ENCODE measurements at regions not wholly inside any gene's neighbourhood (a gene's known extent, or its start where the extent isn't known, plus 50 kb on each side); places are given as distances from the start of the nearest gene placed in this dataset.
"Not testable (repeated sequence)": the region's sequence is repeated elsewhere in the genome, so short reads cannot be mapped to it uniquely, and the experiment has no call there.

DNA sequence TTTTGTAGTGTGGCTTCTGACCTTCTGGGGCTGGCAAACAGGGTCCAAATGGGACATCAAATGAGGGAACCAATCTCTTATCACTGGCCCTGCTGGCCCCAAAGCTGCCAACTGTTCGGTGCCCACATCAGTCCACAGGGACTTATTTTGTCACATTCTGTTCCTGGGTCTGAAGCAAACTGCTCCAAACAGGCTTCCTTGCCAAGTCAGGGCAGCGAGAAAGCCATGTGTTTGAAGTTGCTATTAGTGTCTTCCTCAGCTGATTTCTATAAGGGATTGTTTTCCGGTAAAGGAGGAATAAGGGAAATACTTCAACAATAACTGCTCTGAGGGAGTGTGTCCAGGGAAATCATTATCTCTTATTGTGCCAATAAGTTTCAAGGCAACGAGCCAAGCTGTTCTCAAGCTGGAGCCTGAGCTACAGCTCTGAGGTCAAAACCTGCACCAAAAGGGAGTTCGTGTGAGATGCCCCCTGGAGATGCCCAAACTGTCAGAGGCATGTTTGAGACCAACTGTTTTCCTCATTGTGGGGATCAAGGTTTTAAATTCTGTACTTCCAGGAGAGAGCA is 381.4 kb upstream of the PROX1 start:
- Mint-ChIP-seq H3K4me3 (no peak overlapping the region), H3K27ac (no peak overlapping the region), H3K4me1 (ENCODE audit: low read depth) (no peaks in the 10 kb centered on the region), H3K9me3 (no peaks in the 10 kb centered on the region), H3K36me3 (ENCODE audit: low read depth) (no peaks in the 10 kb centered on the region), H3K27me3 (ENCODE audit: low read depth) (no peaks in the 10 kb centered on the region)

DNA sequence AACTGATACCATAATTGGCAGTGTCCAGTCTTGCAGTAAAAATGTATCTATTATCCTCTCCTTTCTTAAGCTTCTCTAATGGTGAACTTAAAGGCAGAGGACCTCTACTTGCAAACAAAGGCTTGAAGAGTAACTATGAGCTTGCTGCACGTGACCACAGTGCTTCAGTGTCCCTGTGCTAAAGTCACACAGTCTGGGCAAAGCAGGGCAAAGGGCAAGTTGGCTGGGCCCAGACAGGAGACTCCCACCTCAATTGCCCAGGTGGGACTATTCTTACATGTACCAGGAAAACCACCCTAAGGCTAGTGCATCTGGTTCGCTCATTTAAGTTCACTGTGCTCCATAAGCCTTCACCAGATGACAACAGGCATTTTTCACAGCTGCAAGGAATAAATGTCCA is 374.2 kb upstream of the PROX1 start:
- no peaks in the 10 kb centered on the region for H3K4me1 Mint-ChIP-seq (ENCODE audit: low read depth)
- no peaks in the 10 kb centered on the region for H3K36me3 Mint-ChIP-seq (ENCODE audit: low read depth)
- H3K27me3 Mint-ChIP-seq (ENCODE audit: low read depth), result peaks cover 16% of the 10 kb centered on the region
- no peaks in the 10 kb centered on the region for H3K9me3 Mint-ChIP-seq
- no peak overlapping the region for H3K4me3 Mint-ChIP-seq
- no peak overlapping the region for H3K27ac Mint-ChIP-seq

DNA sequence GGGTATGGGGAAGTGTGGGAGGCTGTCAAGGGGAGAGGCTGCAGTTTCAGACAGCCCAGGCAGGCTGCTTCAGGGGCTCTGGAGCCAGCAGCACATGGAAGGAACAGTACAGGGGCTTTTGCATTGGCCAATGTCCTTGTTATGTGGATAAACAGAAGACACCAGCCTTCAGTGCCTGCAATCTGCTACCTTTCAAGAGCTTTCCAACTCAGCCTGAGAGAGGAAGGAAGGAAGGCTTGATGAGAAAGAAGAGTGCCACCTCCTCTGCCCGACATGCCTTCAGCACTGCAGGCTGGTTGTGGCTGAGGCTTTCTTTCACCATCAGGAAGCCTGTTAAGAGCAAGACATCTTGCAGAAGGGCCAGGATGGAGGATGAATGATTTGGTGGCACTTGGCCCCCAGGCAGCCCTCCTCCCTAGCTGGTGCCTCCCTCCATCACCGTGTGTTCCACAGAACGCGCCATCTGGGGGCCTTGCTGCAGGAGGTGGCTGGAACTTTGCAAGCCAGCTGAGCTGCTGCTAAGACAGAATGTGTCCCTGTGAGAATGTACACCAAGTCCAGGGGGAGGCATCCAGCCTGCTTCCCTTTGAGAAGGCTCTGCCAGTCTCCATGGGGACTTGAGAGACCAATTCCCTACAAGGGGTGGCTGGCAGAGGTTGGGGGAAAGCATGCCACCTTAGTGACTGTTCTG is 372.4 kb upstream of the PROX1 start:
- H3K36me3 Mint-ChIP-seq (ENCODE audit: low read depth), result no peaks in the 10 kb centered on the region
- H3K9me3 Mint-ChIP-seq, result no peaks in the 10 kb centered on the region
- H3K4me1 Mint-ChIP-seq (ENCODE audit: low read depth), result no peaks in the 10 kb centered on the region
- no peak overlapping the region for H3K4me3 Mint-ChIP-seq
- no peak overlapping the region for H3K27ac Mint-ChIP-seq
- peaks cover 32% of the 10 kb centered on the region for H3K27me3 Mint-ChIP-seq (ENCODE audit: low read depth)

DNA sequence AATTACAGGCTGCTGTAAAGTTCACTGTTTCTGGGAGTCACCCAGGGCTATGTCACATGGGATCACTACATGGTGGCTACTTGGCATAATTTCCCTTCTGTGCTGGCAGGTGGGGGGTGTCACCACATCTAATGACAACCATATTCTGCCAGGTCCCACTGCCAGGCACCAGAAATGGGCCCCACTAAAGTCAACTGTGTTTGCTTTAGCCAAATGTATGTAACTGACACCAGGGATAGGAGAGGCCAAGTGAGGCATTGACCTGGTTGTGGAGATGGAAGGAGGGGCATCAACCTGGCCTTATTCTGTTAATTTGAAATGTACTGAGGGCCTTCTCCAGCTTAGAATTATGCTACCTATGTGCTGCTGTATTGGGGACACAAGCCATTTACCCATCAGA is 370.6 kb upstream of the PROX1 start:
- H3K4me3 Mint-ChIP-seq, result no peak overlapping the region
- H3K9me3 Mint-ChIP-seq, result no peaks in the 10 kb centered on the region
- peaks cover 36% of the 10 kb centered on the region for H3K27me3 Mint-ChIP-seq (ENCODE audit: low read depth)
- no peaks in the 10 kb centered on the region for H3K36me3 Mint-ChIP-seq (ENCODE audit: low read depth)
- H3K4me1 Mint-ChIP-seq (ENCODE audit: low read depth), result no peaks in the 10 kb centered on the region
- no peak overlapping the region for H3K27ac Mint-ChIP-seq

DNA sequence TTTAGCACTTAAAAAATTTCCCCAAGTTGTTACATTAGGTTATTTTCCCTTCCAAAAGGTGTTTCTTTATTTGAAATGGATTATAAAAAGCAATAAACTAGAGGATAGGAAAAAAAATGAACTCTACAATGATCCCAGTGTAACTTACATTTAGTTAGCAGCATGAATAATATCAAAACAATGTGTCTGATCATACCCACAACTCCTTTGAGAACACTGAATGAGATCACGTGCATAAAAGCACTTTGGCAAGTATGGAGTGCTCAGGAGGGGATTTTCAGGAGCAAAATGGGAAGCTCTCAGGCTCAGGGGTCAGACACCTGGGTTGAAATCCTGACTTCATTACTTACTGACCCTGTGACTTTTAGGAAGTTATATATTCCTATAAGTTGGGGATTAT is 369.7 kb upstream of the PROX1 start:
- H3K27me3 Mint-ChIP-seq (ENCODE audit: low read depth), result peaks cover 39% of the 10 kb centered on the region
- H3K4me1 Mint-ChIP-seq (ENCODE audit: low read depth), result peaks cover 1% of the 10 kb centered on the region
- no peaks in the 10 kb centered on the region for H3K9me3 Mint-ChIP-seq
- no peaks in the 10 kb centered on the region for H3K36me3 Mint-ChIP-seq (ENCODE audit: low read depth)
- H3K27ac Mint-ChIP-seq, result no peak overlapping the region
- H3K4me3 Mint-ChIP-seq, result no peak overlapping the region

DNA sequence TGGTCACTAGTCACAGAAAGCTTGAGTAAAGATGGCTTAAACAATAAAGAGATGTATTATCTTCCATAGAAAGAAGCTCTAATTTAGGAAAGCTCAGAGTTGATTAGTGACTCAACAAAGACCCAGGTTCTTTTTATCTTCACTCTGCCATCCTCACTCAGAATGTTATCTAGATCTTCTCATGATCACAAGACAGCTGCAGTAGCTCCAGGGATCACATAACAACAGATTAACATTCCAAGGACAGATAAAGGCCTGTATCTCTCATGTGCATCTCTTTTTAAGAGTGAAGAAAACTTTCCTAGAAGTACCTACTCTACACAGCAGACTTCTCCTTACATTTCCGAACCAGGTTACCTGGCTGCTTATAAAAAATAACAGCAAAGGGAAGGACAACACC is 368.7 kb upstream of the PROX1 start:
- Mint-ChIP-seq H3K4me1 (ENCODE audit: low read depth) (peaks cover 4% of the 10 kb centered on the region), H3K27ac (no peak overlapping the region), H3K27me3 (ENCODE audit: low read depth) (peaks cover 45% of the 10 kb centered on the region), H3K9me3 (no peaks in the 10 kb centered on the region), H3K36me3 (ENCODE audit: low read depth) (no peaks in the 10 kb centered on the region), H3K4me3 (no peak overlapping the region)

DNA sequence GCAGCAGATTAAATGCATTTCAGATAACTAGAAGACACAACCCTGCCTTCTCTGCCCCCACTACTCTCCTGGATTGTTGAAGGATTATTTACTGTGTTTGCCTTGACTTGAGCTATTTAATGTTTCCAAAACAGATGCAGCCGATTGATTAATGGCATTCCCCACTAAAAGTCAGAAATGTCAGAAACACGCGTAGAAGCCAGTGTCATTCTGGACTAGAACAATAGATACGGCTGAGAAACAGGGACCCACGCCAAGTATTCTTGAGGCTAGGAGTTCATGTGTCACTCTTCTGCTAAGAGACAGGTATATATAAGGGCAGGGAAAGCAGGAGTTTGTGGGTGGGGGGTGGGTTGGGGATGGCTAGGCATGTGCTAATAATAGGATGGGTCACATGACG is 366.7 kb upstream of the PROX1 start:
- H3K36me3 Mint-ChIP-seq (ENCODE audit: low read depth), result no peaks in the 10 kb centered on the region

DNA sequence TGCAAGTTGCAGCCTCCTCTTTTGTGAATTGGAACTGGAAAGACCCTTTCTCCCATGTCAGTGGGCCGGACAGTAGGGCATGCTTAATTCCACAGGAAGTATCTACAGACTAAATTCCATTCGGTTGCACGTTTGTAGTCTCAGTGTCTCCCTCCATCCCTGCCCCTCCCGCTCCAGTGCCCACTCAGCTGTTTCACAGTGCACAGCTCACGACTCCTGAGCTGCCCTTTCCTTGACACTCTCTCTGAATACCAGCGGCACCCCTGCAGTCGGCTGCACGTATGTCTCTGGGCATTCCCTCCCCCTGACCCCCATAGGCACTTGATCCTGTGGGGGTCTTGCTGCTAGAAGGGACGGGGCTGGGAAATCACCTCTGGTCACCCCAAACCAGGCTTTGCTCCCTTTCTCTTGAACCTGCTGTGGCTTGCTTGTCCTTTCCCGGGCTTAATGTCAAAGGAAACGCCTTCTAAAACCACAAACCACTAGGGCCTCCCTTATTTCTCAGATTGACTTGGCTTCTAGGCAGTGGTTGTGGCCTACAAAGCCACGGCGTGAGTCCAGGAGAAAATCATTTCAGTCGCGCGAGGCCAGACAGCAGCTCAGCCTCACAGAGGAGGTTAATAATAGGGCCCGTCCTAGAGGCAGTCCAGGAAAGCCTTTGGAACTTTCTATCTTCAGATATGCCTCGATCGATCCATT is 365.3 kb upstream of the PROX1 start:
- peaks cover 4% of the 10 kb centered on the region for H3K4me1 Mint-ChIP-seq (ENCODE audit: low read depth)
- no peak overlapping the region for H3K27ac Mint-ChIP-seq
- no peak overlapping the region for H3K4me3 Mint-ChIP-seq
- peaks cover 35% of the 10 kb centered on the region for H3K27me3 Mint-ChIP-seq (ENCODE audit: low read depth)
- H3K9me3 Mint-ChIP-seq, result no peaks in the 10 kb centered on the region
- H3K36me3 Mint-ChIP-seq (ENCODE audit: low read depth), result no peaks in the 10 kb centered on the region

More for the DNA sequence above, 366.7 kb upstream of the PROX1 start:
- Mint-ChIP-seq H3K27ac (no peak overlapping the region), H3K9me3 (no peaks in the 10 kb centered on the region), H3K4me3 (no peak overlapping the region), H3K4me1 (ENCODE audit: low read depth) (peaks cover 4% of the 10 kb centered on the region), H3K27me3 (ENCODE audit: low read depth) (peaks cover 36% of the 10 kb centered on the region)

DNA sequence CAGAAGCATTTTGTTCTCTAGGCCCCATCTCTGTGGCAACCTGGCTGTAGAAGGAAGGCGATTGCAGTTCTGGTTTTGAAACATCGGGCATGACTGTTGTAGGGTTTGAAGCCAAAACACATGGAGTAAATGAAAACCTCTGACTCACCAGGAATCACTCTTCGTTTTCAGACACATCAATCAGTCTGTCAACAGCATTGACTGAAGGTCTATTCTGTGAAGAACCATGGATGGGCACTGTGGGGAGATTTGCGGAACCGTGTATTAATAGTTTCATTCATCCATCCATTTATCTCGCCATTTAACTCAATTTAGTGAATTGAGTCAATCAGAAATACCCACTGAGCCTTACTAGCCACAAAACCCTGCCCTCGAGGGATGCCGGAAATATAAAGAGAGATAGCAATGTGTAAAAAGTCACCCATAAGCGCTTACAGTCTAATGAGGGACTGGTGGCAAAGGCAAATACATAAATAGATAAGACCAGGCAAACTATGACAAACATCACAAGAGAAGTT is 364.6 kb upstream of the PROX1 start:
- H3K27ac Mint-ChIP-seq, result no peak overlapping the region
- H3K9me3 Mint-ChIP-seq, result no peaks in the 10 kb centered on the region
- no peaks in the 10 kb centered on the region for H3K36me3 Mint-ChIP-seq (ENCODE audit: low read depth)
- peaks cover 4% of the 10 kb centered on the region for H3K4me1 Mint-ChIP-seq (ENCODE audit: low read depth)
- no peak overlapping the region for H3K4me3 Mint-ChIP-seq
- peaks cover 35% of the 10 kb centered on the region for H3K27me3 Mint-ChIP-seq (ENCODE audit: low read depth)

DNA sequence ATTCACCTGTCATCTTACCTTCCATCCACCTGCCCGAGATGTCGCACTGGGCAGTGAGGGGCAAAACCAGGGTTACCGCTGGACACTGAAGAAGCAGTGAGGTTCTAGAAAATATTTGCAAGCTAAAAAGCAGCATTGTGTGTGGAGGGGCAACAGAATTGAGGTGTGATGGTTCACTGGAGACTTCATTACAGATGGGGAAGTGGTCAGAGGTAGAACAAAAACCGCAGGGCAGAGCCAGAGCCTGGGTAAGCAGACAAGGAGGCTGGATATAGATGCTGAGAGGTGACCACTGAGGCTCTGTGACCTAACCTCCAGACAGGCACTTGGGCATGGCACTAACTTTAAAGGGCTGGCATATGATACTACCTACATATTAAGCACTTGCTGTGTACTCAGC is 363.9 kb upstream of the PROX1 start:
- Mint-ChIP-seq H3K4me1 (ENCODE audit: low read depth) (peaks cover 4% of the 10 kb centered on the region), H3K9me3 (no peaks in the 10 kb centered on the region), H3K4me3 (no peak overlapping the region), H3K27me3 (ENCODE audit: low read depth) (peaks cover 32% of the 10 kb centered on the region), H3K36me3 (ENCODE audit: low read depth) (no peaks in the 10 kb centered on the region), H3K27ac (no peak overlapping the region)

DNA sequence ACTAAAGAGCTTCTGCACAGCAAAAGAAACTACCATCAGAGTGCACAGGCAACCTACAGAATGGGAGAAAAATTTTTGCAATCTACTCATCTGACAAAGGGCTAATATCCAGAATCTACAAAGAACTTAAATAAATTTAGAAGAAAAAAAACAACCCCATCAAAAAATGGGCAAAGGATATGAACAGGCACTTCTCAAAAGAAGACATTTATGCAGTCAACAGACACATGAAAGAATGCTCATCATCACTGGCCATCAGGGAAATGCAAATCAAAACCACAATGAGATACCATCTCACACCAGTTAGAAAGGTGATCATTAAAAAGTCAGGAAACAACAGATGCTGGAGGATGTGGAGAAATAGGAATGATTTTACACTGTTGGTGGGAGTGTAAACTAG is 351.0 kb upstream of the PROX1 start:
- H3K9me3 Mint-ChIP-seq; H3K4me3 Mint-ChIP-seq; H3K27ac Mint-ChIP-seq; H3K27me3 Mint-ChIP-seq (ENCODE audit: low read depth); H3K36me3 Mint-ChIP-seq (ENCODE audit: low read depth); H3K4me1 Mint-ChIP-seq (ENCODE audit: low read depth): not testable (repeated sequence)

DNA sequence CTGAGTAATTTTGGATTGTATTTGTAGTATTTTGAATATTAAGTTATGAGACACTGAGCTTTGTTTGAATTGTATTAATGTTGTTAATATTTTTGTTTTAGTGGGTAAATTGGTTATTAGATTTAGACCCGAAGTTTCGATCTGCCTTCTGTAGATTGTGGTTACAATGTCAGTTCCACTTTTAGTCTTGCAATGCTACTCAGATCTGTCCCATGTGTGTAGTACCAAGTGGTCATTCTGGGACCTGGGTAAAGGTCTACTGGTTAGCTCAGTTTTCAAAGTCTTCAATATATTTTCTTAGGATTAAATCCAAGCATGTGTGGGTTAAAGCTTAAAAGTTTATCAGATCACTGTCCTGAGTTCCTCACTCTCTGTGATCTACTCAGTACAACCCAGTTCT is 346.5 kb upstream of the PROX1 start:
- H3K9me3 Mint-ChIP-seq, result no peaks in the 10 kb centered on the region
- H3K27me3 Mint-ChIP-seq (ENCODE audit: low read depth), result peaks cover 5% of the 10 kb centered on the region
- H3K4me3 Mint-ChIP-seq, result no peak overlapping the region
- H3K27ac Mint-ChIP-seq, result no peak overlapping the region
- H3K36me3 Mint-ChIP-seq (ENCODE audit: low read depth), result no peaks in the 10 kb centered on the region
- H3K4me1 Mint-ChIP-seq (ENCODE audit: low read depth), result no peaks in the 10 kb centered on the region

DNA sequence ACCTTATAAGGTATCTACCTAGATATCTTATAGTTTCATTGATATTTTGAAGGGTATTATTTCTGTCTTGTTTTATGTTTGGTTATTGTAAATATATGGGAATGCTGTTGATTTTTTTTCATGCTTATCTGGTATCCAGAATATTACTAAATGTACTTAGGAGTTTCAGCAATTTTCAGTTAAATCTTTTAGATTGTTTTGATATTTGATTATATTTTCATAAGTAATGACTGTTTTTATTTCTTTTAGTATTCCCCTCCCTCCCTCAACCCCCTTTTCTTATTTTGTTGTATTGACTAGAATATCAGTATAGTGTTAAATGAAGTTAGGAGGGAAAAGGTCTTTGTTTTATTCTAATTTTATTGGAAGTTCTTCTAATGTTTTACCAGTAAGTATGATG is 344.4 kb upstream of the PROX1 start:
- Mint-ChIP-seq H3K27me3 (ENCODE audit: low read depth) (peaks cover 5% of the 10 kb centered on the region), H3K9me3 (no peaks in the 10 kb centered on the region), H3K27ac (no peak overlapping the region), H3K36me3 (ENCODE audit: low read depth) (no peaks in the 10 kb centered on the region), H3K4me1 (ENCODE audit: low read depth) (no peaks in the 10 kb centered on the region), H3K4me3 (no peak overlapping the region)

DNA sequence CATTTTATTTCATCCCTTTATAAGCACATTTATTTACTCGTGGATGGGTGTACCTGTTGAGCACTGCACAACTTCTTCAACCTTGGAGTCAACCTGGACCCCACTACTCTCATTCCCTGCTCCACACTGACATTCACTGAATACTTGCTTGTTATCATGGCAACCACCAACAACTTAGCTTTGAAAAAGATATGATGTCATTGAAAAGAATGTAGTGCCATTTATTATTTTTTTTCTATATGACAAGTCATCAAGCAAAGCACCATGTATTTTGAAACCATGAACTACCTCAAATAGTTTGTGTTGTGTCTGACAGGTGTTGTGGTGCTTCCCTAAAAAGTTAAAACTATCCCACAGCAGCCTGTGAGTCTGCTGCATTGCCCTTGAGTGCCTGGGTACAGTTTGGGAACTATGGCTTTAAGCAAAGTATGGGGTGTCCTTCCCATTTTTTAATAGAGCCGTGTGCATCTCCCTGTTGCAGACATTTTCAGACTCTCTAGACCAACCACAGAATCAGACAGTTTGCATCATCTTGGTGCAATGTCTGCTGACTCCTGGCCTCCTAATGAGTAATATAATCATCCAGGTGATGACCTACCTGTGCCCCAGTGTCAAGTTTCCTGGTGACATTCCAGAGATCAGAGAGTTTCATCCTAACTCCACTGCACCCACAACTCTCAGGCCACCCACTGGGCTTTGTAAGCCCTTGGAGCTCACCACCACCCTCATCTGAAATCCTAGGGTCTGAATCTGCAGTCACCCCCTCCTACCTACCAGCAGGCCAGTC is 339.7 kb upstream of the PROX1 start:
- no peaks in the 10 kb centered on the region for H3K9me3 Mint-ChIP-seq
- H3K27ac Mint-ChIP-seq, result no peak overlapping the region
- peaks cover 5% of the 10 kb centered on the region for H3K27me3 Mint-ChIP-seq (ENCODE audit: low read depth)
- no peaks in the 10 kb centered on the region for H3K36me3 Mint-ChIP-seq (ENCODE audit: low read depth)
- H3K4me1 Mint-ChIP-seq (ENCODE audit: low read depth), result no peaks in the 10 kb centered on the region
- H3K4me3 Mint-ChIP-seq, result no peak overlapping the region

Measured in T-helper 1 cell treated with Interleukin-12 subunit alpha and Interleukin-12 subunit beta and Interleukin-4 antibody, amounts not matched to agents 30 μg/mL and 1 μg/mL, for 36 hours (primary cell).